WERI-Rb-1 (cell line): ENCODE measurements at regions not wholly inside any gene's neighbourhood (a gene's known extent, or its start where the extent isn't known, plus 50 kb on each side); places are given as distances from the start of the nearest gene placed in this dataset.

Experiments used
- DNase-seq: peaks from one replicate; pipeline ENCODE4 v3.0.0-alpha.2; 2020
- H3K27ac ChIP-seq: fragments of 250-450 bp; sonication (Bioruptor Pico); 2 replicates; pipeline ENCODE4 v1.5.1; 2020; ENCODE audit warnings: mild to moderate bottlenecking, moderate library complexity
- H3K27me3 ChIP-seq: fragments of 250-450 bp; sonication (Bioruptor Pico); 2 replicates; pipeline ENCODE4 v1.5.1; 2021; ENCODE audit warnings: mild to moderate bottlenecking, low read depth, moderate library complexity; ENCODE audit not compliant: insufficient read depth, severe bottlenecking
- H3K36me3 ChIP-seq: fragments of 250-450 bp; sonication (Bioruptor Pico); 2 replicates; pipeline ENCODE4 v1.5.1; 2020; ENCODE audit warnings: mild to moderate bottlenecking, moderate library complexity
- H3K4me3 ChIP-seq: 2 replicates; pipeline ENCODE4 v1.5.1; 2011; ENCODE audit warnings: low read depth, mild to moderate bottlenecking, control low read depth, low read length
- H3K9me3 ChIP-seq: fragments of 250-450 bp; sonication (Bioruptor Pico); 2 replicates; pipeline ENCODE4 v1.5.1; 2021; ENCODE audit warnings: mild to moderate bottlenecking, moderate library complexity; ENCODE audit not compliant: severe bottlenecking
- CTCF ChIP-seq: IDR thresholded peaks from 2 replicates; pipeline ENCODE4 v1.5.1; 2011; ENCODE audit warnings: low read depth, mild to moderate bottlenecking, control low read depth, inconsistent platforms, low read length

GRCh38 chr5:159712672-159713071 is 203.6 kb upstream of the ADRA1B start:
- DNase-seq = no peak
- TF ChIP-seq CTCF = no peak

GRCh38 chr5:159713254-159713653 is 203.0 kb upstream of the ADRA1B start:
- no peak overlapping the region for H3K4me3 ChIP-seq
- H3K36me3 ChIP-seq = no peaks in the 10 kb centered on the region
- H3K9me3 ChIP-seq = no peaks in the 10 kb centered on the region
- H3K27me3 ChIP-seq = no peaks in the 10 kb centered on the region
- no peak overlapping the region for H3K27ac ChIP-seq
- no peak for TF ChIP-seq CTCF
- no peak for DNase-seq

More at GRCh38 chr5:159712672-159713071, 203.6 kb upstream of the ADRA1B start:
- Histone ChIP-seq H3K9me3 (peaks cover 4% of the 10 kb centered on the region), H3K36me3 (no peaks in the 10 kb centered on the region), H3K27ac (no peak overlapping the region), H3K27me3 (no peaks in the 10 kb centered on the region), H3K4me3 (no peak overlapping the region)

GRCh38 chr5:159713773-159714172 is 202.5 kb upstream of the ADRA1B start:
- H3K27me3 ChIP-seq = no peaks in the 10 kb centered on the region
- no peak overlapping the region for H3K4me3 ChIP-seq
- DNase-seq = no peak
- no peak for TF ChIP-seq CTCF
- H3K36me3 ChIP-seq = no peaks in the 10 kb centered on the region
- no peak overlapping the region for H3K27ac ChIP-seq
- H3K9me3 ChIP-seq = no peaks in the 10 kb centered on the region

- no peaks in the 10 kb centered on the region for H3K9me3 ChIP-seq
- no peaks in the 10 kb centered on the region for H3K36me3 ChIP-seq
- TF ChIP-seq CTCF = no peak
- H3K27me3 ChIP-seq = peaks cover 4% of the 10 kb centered on the region
- no peak for DNase-seq
- H3K4me3 ChIP-seq = no peak overlapping the region
- no peak overlapping the region for H3K27ac ChIP-seq
Observed at GRCh38 chr5:159725475-159725874, 190.8 kb upstream of the ADRA1B start.

- DNase-seq = no peak
- no peak overlapping the region for H3K27ac ChIP-seq
- no peak for TF ChIP-seq CTCF
Observed at GRCh38 chr5:159727167-159727566, 189.1 kb upstream of the ADRA1B start.

GRCh38 chr5:159730285-159730684 is 186.0 kb upstream of the ADRA1B start:
- TF ChIP-seq CTCF = no peak
- H3K4me3 ChIP-seq = no peak overlapping the region
- no peaks in the 10 kb centered on the region for H3K36me3 ChIP-seq
- H3K27ac ChIP-seq = no peak overlapping the region
- H3K9me3 ChIP-seq = no peaks in the 10 kb centered on the region
- peaks cover 4% of the 10 kb centered on the region for H3K27me3 ChIP-seq
- no peak for DNase-seq

More at GRCh38 chr5:159727167-159727566, 189.1 kb upstream of the ADRA1B start:
- no peaks in the 10 kb centered on the region for H3K36me3 ChIP-seq
- no peak overlapping the region for H3K4me3 ChIP-seq
- no peaks in the 10 kb centered on the region for H3K9me3 ChIP-seq
- H3K27me3 ChIP-seq = peaks cover 4% of the 10 kb centered on the region
